Bronchial epithelial cell (primary cell): ENCODE measurements at regions not wholly inside any gene's neighbourhood (a gene's known extent, or its start where the extent isn't known, plus 50 kb on each side); places are given as distances from the start of the nearest gene placed in this dataset.
A peak's percentile ranks its signal among the peaks of the same experiment; 100 is the strongest.

ENCODE experiments used
- DNase-seq: peaks from one replicate; pipeline ENCODE4 v3.0.0-alpha.2; 2010; ENCODE audit warnings: low read depth
- FAIRE-seq: peaks from 2 replicates; lab custom pipeline; 2011; peaks lifted over from hg19 to GRCh38; lab: Jason Lieb, UNC
- H3K27me3 ChIP-seq: 2 replicates; pipeline ENCODE4 v1.5.1; 2011; ENCODE audit warnings: low read length; ENCODE audit not compliant: control insufficient read depth, insufficient read depth
- H3K36me3 ChIP-seq: 2 replicates; pipeline ENCODE4 v1.5.1; 2011; ENCODE audit warnings: low read length; ENCODE audit not compliant: control insufficient read depth, insufficient read depth
- H3K4me3 ChIP-seq: 2 replicates; pipeline ENCODE4 v1.5.1; 2011; ENCODE audit warnings: mild to moderate bottlenecking, low read depth, low read length, control low read depth
- CTCF ChIP-seq: IDR thresholded peaks from 2 replicates; pipeline ENCODE4 v1.5.1; 2011; ENCODE audit warnings: mild to moderate bottlenecking, moderate library complexity, low read length, control low read depth, inconsistent platforms; ENCODE audit not compliant: insufficient read depth, severe bottlenecking

GRCh38 chr17:62870552-62870971 is 62.4 kb upstream of the MARCHF10 start:
- TF ChIP-seq CTCF = no peak
- no peak overlapping the region for H3K4me3 ChIP-seq
- H3K27me3 ChIP-seq = peaks cover 2% of the 10 kb centered on the region
- FAIRE-seq = no peak
- no peak for DNase-seq
- no peaks in the 10 kb centered on the region for H3K36me3 ChIP-seq

GRCh38 chr17:62870030-62870541 is 62.0 kb upstream of the MARCHF10 start:
- Histone ChIP-seq H3K36me3 (no peaks in the 10 kb centered on the region), H3K27me3 (peaks cover 2% of the 10 kb centered on the region), H3K4me3 (no peak overlapping the region)
- DNase-seq = peak; percentile 89
- TF ChIP-seq CTCF = no peak
- no peak for FAIRE-seq

- Histone ChIP-seq H3K27me3 (peaks cover 2% of the 10 kb centered on the region), H3K4me3 (no peak overlapping the region), H3K36me3 (no peaks in the 10 kb centered on the region)
- no peak for TF ChIP-seq CTCF
- no peak for DNase-seq
- no peak for FAIRE-seq
Observed at GRCh38 chr17:62868723-62869122, 60.6 kb upstream of the MARCHF10 start.

GRCh38 chr17:62868008-62868407 is 59.9 kb upstream of the MARCHF10 start:
- peaks cover 2% of the 10 kb centered on the region for H3K27me3 ChIP-seq
- TF ChIP-seq CTCF = no peak
- DNase-seq (no peak), FAIRE-seq (no peak)
- no peak overlapping the region for H3K4me3 ChIP-seq
- no peaks in the 10 kb centered on the region for H3K36me3 ChIP-seq

GRCh38 chr17:62867303-62867702 is 59.2 kb upstream of the MARCHF10 start:
- FAIRE-seq = no peak
- H3K27me3 ChIP-seq = peaks cover 2% of the 10 kb centered on the region
- no peaks in the 10 kb centered on the region for H3K36me3 ChIP-seq
- H3K4me3 ChIP-seq = no peak overlapping the region
- DNase-seq = no peak
- TF ChIP-seq CTCF = no peak

- DNase-seq = no peak
- no peak for TF ChIP-seq CTCF
- peaks cover 2% of the 10 kb centered on the region for H3K27me3 ChIP-seq
- no peaks in the 10 kb centered on the region for H3K36me3 ChIP-seq
- no peak overlapping the region for H3K4me3 ChIP-seq
- FAIRE-seq = no peak
Observed at GRCh38 chr17:62866471-62866870, 58.4 kb upstream of the MARCHF10 start.
